ENCODE measurements at regions not wholly inside any gene's neighbourhood (a gene's known extent, or its start where the extent isn't known, plus 50 kb on each side); places are given as distances from the start of the nearest gene placed in this dataset.
"Not testable (repeated sequence)": the region's sequence is repeated elsewhere in the genome, so short reads cannot be mapped to it uniquely, and the experiment has no call there.

GRCh38 chr13:79997244-79997643 is 343.7 kb downstream of the SPRY2 start:
- Mint-ChIP-seq H3K27ac (no peak overlapping the region), H3K4me3 (no peak overlapping the region), H3K9me3 (peaks cover 0 to 1% (median 0%) of the 10 kb centered on the region in 6 donors), H3K36me3 (peaks cover 0 to 3% (median 0%) of the 10 kb centered on the region in 3 donors), H3K4me1 (peaks cover 9 to 19% of the 10 kb centered on the region in 2 donors), H3K27me3 (ENCODE audit: low read depth in 3 of 3) (peaks cover 0 to 3% (median 0%) of the 10 kb centered on the region in 3 donors)
- no peak for DNase-seq

- peaks cover under 1 to 3% (median 3%) of the 10 kb centered on the region in 3 donors for H3K27me3 Mint-ChIP-seq (ENCODE audit: low read depth in 3 of 3)
- no peak overlapping the region for H3K4me3 Mint-ChIP-seq
- peaks cover 0 to 1% (median 0%) of the 10 kb centered on the region in 6 donors for H3K9me3 Mint-ChIP-seq
- no peak overlapping the region for H3K27ac Mint-ChIP-seq
- peaks cover 0 to 7% (median 0%) of the 10 kb centered on the region in 3 donors for H3K36me3 Mint-ChIP-seq
- DNase-seq = no peak
- peaks cover 9 to 19% of the 10 kb centered on the region in 2 donors for H3K4me1 Mint-ChIP-seq
Measured at GRCh38 chr13:79995334-79995733, 345.6 kb downstream of the SPRY2 start.

GRCh38 chr13:79992111-79992510 is 348.8 kb downstream of the SPRY2 start:
- no peak for DNase-seq
- Mint-ChIP-seq H3K27me3 (ENCODE audit: low read depth in 3 of 3) (peaks cover 2 to 4% (median 4%) of the 10 kb centered on the region in 3 donors), H3K27ac (no peak overlapping the region), H3K36me3 (peaks cover 0 to 7% (median 0%) of the 10 kb centered on the region in 3 donors), H3K4me3 (no peak overlapping the region), H3K9me3 (peaks cover 0 to 4% (median 0%) of the 10 kb centered on the region in 6 donors), H3K4me1 (peaks cover 8 to 16% of the 10 kb centered on the region in 2 donors)

GRCh38 chr13:79990048-79990447 is 350.9 kb downstream of the SPRY2 start:
- Mint-ChIP-seq H3K27me3 (ENCODE audit: low read depth in 3 of 3) (peaks cover 1 to 4% (median 2%) of the 10 kb centered on the region in 3 donors), H3K36me3 (peaks cover 0 to 7% (median 0%) of the 10 kb centered on the region in 3 donors), H3K4me1 (no peaks in the 10 kb centered on the region), H3K4me3 (no peak overlapping the region), H3K27ac (no peak overlapping the region), H3K9me3 (peaks cover 0 to 4% (median 0%) of the 10 kb centered on the region in 6 donors)
- no peak for DNase-seq

- no peak for DNase-seq
- Mint-ChIP-seq H3K27ac (no peak overlapping the region), H3K27me3 (ENCODE audit: low read depth in 3 of 3) (peaks cover 2 to 4% (median 4%) of the 10 kb centered on the region in 3 donors), H3K4me1 (no peaks in the 10 kb centered on the region), H3K4me3 (no peak overlapping the region), H3K36me3 (peaks cover 0 to 4% (median 0%) of the 10 kb centered on the region in 3 donors), H3K9me3 (peaks cover 0 to 4% (median 0%) of the 10 kb centered on the region in 6 donors)
Measured at GRCh38 chr13:79989217-79989661, 351.7 kb downstream of the SPRY2 start.

- Mint-ChIP-seq H3K9me3 (peaks cover 0 to 4% (median 0%) of the 10 kb centered on the region in 6 donors), H3K4me1 (no peaks in the 10 kb centered on the region), H3K4me3 (no peak overlapping the region), H3K27ac (no peak overlapping the region), H3K36me3 (peaks cover 0 to 4% (median 0%) of the 10 kb centered on the region in 3 donors), H3K27me3 (ENCODE audit: low read depth in 3 of 3) (peaks cover 2 to 4% (median 4%) of the 10 kb centered on the region in 3 donors)
- no peak for DNase-seq
Measured at GRCh38 chr13:79988573-79988972, 352.4 kb downstream of the SPRY2 start.

GRCh38 chr13:79987761-79988160 is 353.2 kb downstream of the SPRY2 start:
- Mint-ChIP-seq H3K36me3 (peaks cover 0 to 4% (median 0%) of the 10 kb centered on the region in 3 donors), H3K27me3 (ENCODE audit: low read depth in 3 of 3) (peaks cover 2 to 4% (median 4%) of the 10 kb centered on the region in 3 donors), H3K9me3 (peaks cover 0 to 4% (median 0%) of the 10 kb centered on the region in 6 donors), H3K4me3 (no peak overlapping the region), H3K27ac (no peak overlapping the region), H3K4me1 (no peaks in the 10 kb centered on the region)
- no peak for DNase-seq

- Mint-ChIP-seq H3K27ac (no peak overlapping the region), H3K4me1 (no peaks in the 10 kb centered on the region), H3K4me3 (no peak overlapping the region), H3K9me3 (peaks cover 0 to 4% (median 0%) of the 10 kb centered on the region in 6 donors), H3K27me3 (ENCODE audit: low read depth in 3 of 3) (peaks cover 2 to 4% (median 4%) of the 10 kb centered on the region in 3 donors), H3K36me3 (peaks cover 0 to 4% (median 0%) of the 10 kb centered on the region in 3 donors)
- no peak for DNase-seq
Measured at GRCh38 chr13:79987323-79987722, 353.6 kb downstream of the SPRY2 start.

GRCh38 chr13:79986890-79987289 is 354.0 kb downstream of the SPRY2 start:
- peaks cover 0 to 4% (median 0%) of the 10 kb centered on the region in 3 donors for H3K36me3 Mint-ChIP-seq
- H3K4me1 Mint-ChIP-seq = no peaks in the 10 kb centered on the region
- peaks cover 2 to 4% (median 4%) of the 10 kb centered on the region in 3 donors for H3K27me3 Mint-ChIP-seq (ENCODE audit: low read depth in 3 of 3)
- peaks cover 0 to 4% (median under 1%) of the 10 kb centered on the region in 6 donors for H3K9me3 Mint-ChIP-seq
- H3K27ac Mint-ChIP-seq = no peak overlapping the region
- H3K4me3 Mint-ChIP-seq = no peak overlapping the region
- no peak for DNase-seq

- not testable (repeated sequence) for H3K4me3 Mint-ChIP-seq; H3K4me1 Mint-ChIP-seq; H3K27me3 Mint-ChIP-seq (ENCODE audit: low read depth in 3 of 3); H3K36me3 Mint-ChIP-seq; H3K27ac Mint-ChIP-seq; DNase-seq
- H3K9me3 Mint-ChIP-seq = peaks cover 0 to 21% (median 2%) of the 10 kb centered on the region in 6 donors
Measured at GRCh38 chr13:79974935-79975650, 365.8 kb downstream of the SPRY2 start.

GRCh38 chr13:79973533-79973963 is 367.4 kb downstream of the SPRY2 start:
- Mint-ChIP-seq H3K4me3 (no peak overlapping the region), H3K27ac (no peak overlapping the region)

GRCh38 chr13:79972066-79972569 is 368.8 kb downstream of the SPRY2 start:
- no peak overlapping the region for H3K27ac Mint-ChIP-seq
- no peak overlapping the region for H3K4me3 Mint-ChIP-seq
- peaks cover 0 to 4% (median 0%) of the 10 kb centered on the region in 6 donors for H3K9me3 Mint-ChIP-seq
- DNase-seq = no peak
- H3K27me3 Mint-ChIP-seq (ENCODE audit: low read depth in 3 of 3) = peaks cover 0 to 2% (median 0%) of the 10 kb centered on the region in 3 donors
- H3K4me1 Mint-ChIP-seq = no peaks in the 10 kb centered on the region
- peaks cover 0 to 3% (median 0%) of the 10 kb centered on the region in 3 donors for H3K36me3 Mint-ChIP-seq

More at GRCh38 chr13:79973533-79973963, 367.4 kb downstream of the SPRY2 start:
- Mint-ChIP-seq H3K9me3 (peaks cover 0 to 15% (median 2%) of the 10 kb centered on the region in 6 donors), H3K4me1 (no peaks in the 10 kb centered on the region), H3K27me3 (ENCODE audit: low read depth in 3 of 3) (peaks cover 0 to 2% (median 0%) of the 10 kb centered on the region in 3 donors), H3K36me3 (peaks cover 0 to 3% (median 0%) of the 10 kb centered on the region in 3 donors)
- no peak for DNase-seq

- DNase-seq = no peak
- Mint-ChIP-seq H3K36me3 (no peaks in the 10 kb centered on the region), H3K27me3 (ENCODE audit: low read depth in 3 of 3) (peaks cover 0 to 2% (median 0%) of the 10 kb centered on the region in 3 donors), H3K9me3 (peaks cover 0 to 5% (median 1%) of the 10 kb centered on the region in 6 donors), H3K4me1 (no peaks in the 10 kb centered on the region), H3K4me3 (no peak overlapping the region), H3K27ac (no peak overlapping the region)
Measured at GRCh38 chr13:79966493-79966895, 374.4 kb downstream of the SPRY2 start.

- Mint-ChIP-seq H3K36me3 (no peaks in the 10 kb centered on the region), H3K4me1 (no peaks in the 10 kb centered on the region), H3K4me3 (no peak overlapping the region), H3K27ac (no peak overlapping the region), H3K27me3 (ENCODE audit: low read depth in 3 of 3) (peaks cover 0 to 2% (median 0%) of the 10 kb centered on the region in 3 donors), H3K9me3 (peaks cover 0 to 9% (median 1%) of the 10 kb centered on the region in 6 donors)
- DNase-seq = no peak
Measured at GRCh38 chr13:79966059-79966458, 374.9 kb downstream of the SPRY2 start.

Measured in immature natural killer cell (primary cell).